NCI-H2171 treated with DMSO at 0.1 percent for 48 hours (cell line): ENCODE measurements at regions not wholly inside any gene's neighbourhood (a gene's known extent, or its start where the extent isn't known, plus 50 kb on each side); places are given as distances from the start of the nearest gene placed in this dataset.
"Not testable (repeated sequence)": the region's sequence is repeated elsewhere in the genome, so short reads cannot be mapped to it uniquely, and the experiment has no call there.

Experiments used
- DNase-seq: peaks from one replicate; lab custom pipeline; 2025; lab: John Stamatoyannopoulos, UW

- not testable (repeated sequence) for DNase-seq
Observed at GRCh38 chr17:36695710-36696109, 94.3 kb downstream of the MRM1 start.

- DNase-seq: no peak
Observed at GRCh38 chr17:36696805-36697204, 95.4 kb downstream of the MRM1 start.

GRCh38 chr17:36697903-36698530, 96.6 kb downstream of the MRM1 start:
- no peak for DNase-seq

GRCh38 chr17:36701429-36702099, 100.2 kb downstream of the MRM1 start:
- DNase-seq: no peak

- DNase-seq: no peak
Observed at GRCh38 chr17:36702636-36703035, 101.3 kb downstream of the MRM1 start.

- DNase-seq: no peak
Observed at GRCh38 chr17:36703860-36704266, 102.5 kb downstream of the MRM1 start.

GRCh38 chr17:36705283-36705795, 104.0 kb downstream of the MRM1 start:
- no peak for DNase-seq

- peak; percentile 53 for DNase-seq
Observed at GRCh38 chr17:36705874-36706731, 104.7 kb downstream of the MRM1 start.

GRCh38 chr17:36707904-36708303, 106.5 kb downstream of the MRM1 start:
- DNase-seq: no peak

- no peak for DNase-seq
Observed at GRCh38 chr17:36714789-36715188, 113.4 kb downstream of the MRM1 start.

- DNase-seq: no peak
Observed at GRCh38 chr17:36715951-36716350, 114.6 kb downstream of the MRM1 start.

- no peak for DNase-seq
Observed at GRCh38 chr17:36717088-36717487, 115.7 kb downstream of the MRM1 start.

- no peak for DNase-seq
Observed at GRCh38 chr17:36720131-36720530, 118.7 kb downstream of the MRM1 start.

GRCh38 chr17:36721560-36722120, 120.3 kb downstream of the MRM1 start:
- no peak for DNase-seq

GRCh38 chr17:36722121-36722902, 120.9 kb downstream of the MRM1 start:
- peak; percentile 84 for DNase-seq

- no peak for DNase-seq
Observed at GRCh38 chr17:36722903-36723263, 121.5 kb downstream of the MRM1 start.

GRCh38 chr17:36723459-36724025, 122.2 kb downstream of the MRM1 start:
- no peak for DNase-seq

GRCh38 chr17:36726199-36726598, 124.8 kb downstream of the MRM1 start:
- no peak for DNase-seq

GRCh38 chr17:36727052-36727451, 125.7 kb downstream of the MRM1 start:
- no peak for DNase-seq

GRCh38 chr17:36727577-36727976, 126.2 kb downstream of the MRM1 start:
- DNase-seq: no peak
